Body of pancreas (tissue), 4 donors: ENCODE measurements at regions not wholly inside any gene's neighbourhood (a gene's known extent, or its start where the extent isn't known, plus 50 kb on each side); places are given as distances from the start of the nearest gene placed in this dataset.

Experiments
- CTCF ChIP-seq, 7 experiments: fragments of 450-650 bp in 4 of 7; fragments of 200-600 bp in 3 of 7; sonication (generic) in 3 of 7; IDR thresholded peaks; one replicate each; pipeline ENCODE4 v1.5.1; 2016 to 2019; ENCODE audit warnings: antibody characterized with exemption in 7 of 7
- POLR2A ChIP-seq, 3 donors: fragments of 450-650 bp; IDR thresholded peaks; one replicate each; pipeline ENCODE4 v1.6.1; 2016; ENCODE audit warnings: antibody characterized with exemption in 3 of 3, mild to moderate bottlenecking in 2 of 3

- TF ChIP-seq POLR2A (IDR thresholded peaks at IDR 0.05): no peak
- no peak for TF ChIP-seq CTCF (IDR thresholded peaks at IDR 0.05)
Measured at GRCh38 chr2:8568543-8569302, 113.1 kb upstream of the ID2 start.
